ENCODE measurements at regions not wholly inside any gene's neighbourhood (a gene's known extent, or its start where the extent isn't known, plus 50 kb on each side); places are given as distances from the start of the nearest gene placed in this dataset.

DNA sequence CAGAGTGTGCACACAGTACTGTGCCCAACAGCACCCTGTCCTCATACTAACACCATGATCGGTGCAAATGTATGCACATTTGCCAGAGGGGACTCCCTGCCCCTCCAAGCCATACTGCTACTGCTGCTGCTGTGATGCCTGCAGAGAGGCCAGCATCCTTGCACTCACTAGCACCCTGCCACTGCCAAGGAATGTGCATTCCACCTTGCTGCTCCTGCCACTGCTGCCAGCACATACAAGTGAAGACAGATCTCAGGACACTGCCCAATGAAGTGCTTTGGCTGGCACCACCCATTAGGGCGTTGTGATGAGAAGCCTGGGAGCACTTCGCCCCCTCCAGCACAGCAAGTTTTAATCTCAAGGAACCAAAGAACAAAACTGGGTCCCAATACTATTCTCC lies 146.3 kb upstream of the DMD start:
- no peaks in the 10 kb centered on the region for H3K4me1 ChIP-seq
- 49 to 89% (median 87%) methylated on average over 3 of the region's 3 CpGs for WGBS, 5 donors
- no peak for DNase-seq
- H3K36me3 ChIP-seq: no peaks in the 10 kb centered on the region
- intact Hi-C loops (cut with DNase I; ENCODE audit: low total_unique reads): no loop called here
- no peaks in the 10 kb centered on the region for H3K27me3 ChIP-seq
- H3K27ac ChIP-seq: no peak overlapping the region
- peaks cover 0 to 6% (median 0%) of the 10 kb centered on the region in 4 donors for H3K9me3 ChIP-seq
- TF ChIP-seq POLR2AphosphoS5 (IDR thresholded peaks at IDR 0.05) (no peak), EP300 (IDR thresholded peaks at IDR 0.05) (no peak), POLR2A (IDR thresholded peaks at IDR 0.05) (no peak), CTCF (IDR thresholded peaks at IDR 0.05) (no peak)
- H3K4me3 ChIP-seq: no peak overlapping the region

DNA sequence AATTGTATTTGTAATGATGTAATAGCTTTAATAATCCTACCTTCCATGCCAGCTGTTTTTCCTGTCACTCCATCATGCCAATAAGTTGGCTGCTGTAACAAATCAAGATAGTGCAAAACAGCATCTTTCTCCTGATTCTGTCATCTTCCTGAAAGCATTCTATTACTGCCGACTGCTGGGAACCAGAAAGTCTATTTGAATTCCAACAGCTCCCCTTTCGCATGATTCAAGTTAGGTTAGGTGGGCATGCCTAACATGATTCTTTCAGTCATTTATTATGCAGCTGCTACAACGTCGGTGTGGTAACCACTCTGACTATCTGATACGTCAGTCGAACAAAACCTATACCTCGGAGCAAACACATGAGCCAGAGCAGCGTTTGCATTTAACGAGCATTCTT lies 127.9 kb upstream of the DMD start:
- Histone ChIP-seq H3K9me3 (no peaks in the 10 kb centered on the region), H3K27me3 (no peaks in the 10 kb centered on the region), H3K36me3 (no peaks in the 10 kb centered on the region), H3K4me3 (peak overlapping the region in 2 of 4 donors; percentile 13), H3K27ac (no peak overlapping the region), H3K4me1 (no peaks in the 10 kb centered on the region)
- TF ChIP-seq EP300 (IDR thresholded peaks at IDR 0.05): no peak
- no peak for TF ChIP-seq POLR2A (IDR thresholded peaks at IDR 0.05)
- no peak for TF ChIP-seq CTCF (IDR thresholded peaks at IDR 0.05)
- no peak for TF ChIP-seq POLR2AphosphoS5 (IDR thresholded peaks at IDR 0.05)
- DNase-seq: peak in 1 of 2 donors; percentile 21
- intact Hi-C loops (cut with DNase I; ENCODE audit: low total_unique reads): no loop called here
- WGBS, 5 donors: 7 to 36% (median 17%) methylated on average over 9 of the region's 9 CpGs

DNA sequence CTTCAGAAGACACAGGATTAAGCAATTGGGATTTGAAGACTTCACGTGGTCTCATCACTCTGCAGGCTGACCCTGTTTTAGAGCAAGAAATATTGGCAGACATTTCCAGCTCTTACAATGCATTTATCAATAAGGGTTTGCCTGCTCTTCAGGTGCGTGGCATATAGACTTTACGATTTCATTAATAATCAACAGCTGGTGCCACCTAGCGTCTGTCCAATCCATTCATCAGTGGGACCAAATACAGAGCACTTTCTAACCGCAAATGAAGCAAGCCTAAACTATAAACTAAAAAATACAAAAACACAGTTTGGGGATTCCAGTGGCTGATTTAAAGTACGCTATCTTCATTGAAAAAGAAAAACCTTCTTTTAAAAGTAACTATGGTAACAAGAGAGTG lies 125.4 kb upstream of the DMD start:
- intact Hi-C loops (cut with DNase I; ENCODE audit: low total_unique reads): no loop called here
- H3K9me3 ChIP-seq: no peaks in the 10 kb centered on the region
- no peaks in the 10 kb centered on the region for H3K4me1 ChIP-seq
- no peak for TF ChIP-seq POLR2AphosphoS5 (IDR thresholded peaks at IDR 0.05)
- TF ChIP-seq CTCF (IDR thresholded peaks at IDR 0.05): peak in 3 of 7 experiments; percentile 20 to 32 (median 25)
- TF ChIP-seq EP300 (IDR thresholded peaks at IDR 0.05): no peak
- TF ChIP-seq POLR2A (IDR thresholded peaks at IDR 0.05): no peak
- no peak overlapping the region for H3K27ac ChIP-seq
- no peak overlapping the region for H3K4me3 ChIP-seq
- WGBS, 5 donors: 11 to 21% (median 16%) methylated on average over 6 of the region's 6 CpGs
- DNase-seq: peak in 1 of 2 donors; percentile 57
- no peaks in the 10 kb centered on the region for H3K36me3 ChIP-seq
- no peaks in the 10 kb centered on the region for H3K27me3 ChIP-seq

GRCh38 chrX:33333271-33333670 lies 121.9 kb upstream of the DMD start:
- TF ChIP-seq POLR2AphosphoS5 (IDR thresholded peaks at IDR 0.05): no peak
- TF ChIP-seq EP300 (IDR thresholded peaks at IDR 0.05): no peak
- no peak for TF ChIP-seq CTCF (IDR thresholded peaks at IDR 0.05)
- no peak for TF ChIP-seq POLR2A (IDR thresholded peaks at IDR 0.05)
- WGBS, 5 donors: 61 to 94% (median 75%) methylated on average over 2 of the region's 2 CpGs
- H3K27ac ChIP-seq: no peak overlapping the region
- H3K27me3 ChIP-seq: no peaks in the 10 kb centered on the region
- H3K4me3 ChIP-seq: no peak overlapping the region
- intact Hi-C loops (cut with DNase I; ENCODE audit: low total_unique reads): no loop called here
- H3K9me3 ChIP-seq: no peaks in the 10 kb centered on the region
- no peaks in the 10 kb centered on the region for H3K4me1 ChIP-seq
- DNase-seq: no peak
- H3K36me3 ChIP-seq: no peaks in the 10 kb centered on the region

Measured in stomach (tissue), 8 donors.